ENCODE measurements at regions not wholly inside any gene's neighbourhood (a gene's known extent, or its start where the extent isn't known, plus 50 kb on each side); places are given as distances from the start of the nearest gene placed in this dataset.

DNA sequence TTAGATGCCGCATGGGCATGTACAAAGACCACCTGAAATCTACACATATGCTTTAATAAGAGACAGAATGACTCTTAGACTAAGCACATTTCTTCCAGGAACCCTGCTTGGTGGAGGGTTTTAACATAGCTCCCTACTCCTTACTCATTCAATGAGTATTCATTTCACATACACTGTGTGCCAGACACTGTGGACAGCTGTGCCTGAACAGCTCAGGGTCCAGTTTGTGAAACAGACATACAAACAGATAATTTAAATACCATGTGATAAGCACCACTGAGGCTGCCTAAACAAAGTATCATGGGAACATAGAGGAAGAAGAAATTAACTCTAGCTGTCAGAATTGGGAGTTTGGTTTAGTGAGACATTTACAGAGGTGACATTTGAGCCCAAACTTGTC, 65.2 kb upstream of the ITPRID1 start:
- TF ChIP-seq, protein P1, sequence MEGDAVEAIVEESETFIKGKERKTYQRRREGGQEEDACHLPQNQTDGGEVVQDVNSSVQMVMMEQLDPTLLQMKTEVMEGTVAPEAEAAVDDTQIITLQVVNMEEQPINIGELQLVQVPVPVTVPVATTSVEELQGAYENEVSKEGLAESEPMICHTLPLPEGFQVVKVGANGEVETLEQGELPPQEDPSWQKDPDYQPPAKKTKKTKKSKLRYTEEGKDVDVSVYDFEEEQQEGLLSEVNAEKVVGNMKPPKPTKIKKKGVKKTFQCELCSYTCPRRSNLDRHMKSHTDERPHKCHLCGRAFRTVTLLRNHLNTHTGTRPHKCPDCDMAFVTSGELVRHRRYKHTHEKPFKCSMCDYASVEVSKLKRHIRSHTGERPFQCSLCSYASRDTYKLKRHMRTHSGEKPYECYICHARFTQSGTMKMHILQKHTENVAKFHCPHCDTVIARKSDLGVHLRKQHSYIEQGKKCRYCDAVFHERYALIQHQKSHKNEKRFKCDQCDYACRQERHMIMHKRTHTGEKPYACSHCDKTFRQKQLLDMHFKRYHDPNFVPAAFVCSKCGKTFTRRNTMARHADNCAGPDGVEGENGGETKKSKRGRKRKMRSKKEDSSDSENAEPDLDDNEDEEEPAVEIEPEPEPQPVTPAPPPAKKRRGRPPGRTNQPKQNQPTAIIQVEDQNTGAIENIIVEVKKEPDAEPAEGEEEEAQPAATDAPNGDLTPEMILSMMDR (IDR thresholded peaks at IDR 0.05; ENCODE audit: control insufficient read depth, extremely low read depth, insufficient read depth), result no peak
- no peak for DNase-seq (ENCODE audit: low read depth)
- H3K4me3 ChIP-seq (ENCODE audit: low read depth, low read length), result no peak overlapping the region

DNA sequence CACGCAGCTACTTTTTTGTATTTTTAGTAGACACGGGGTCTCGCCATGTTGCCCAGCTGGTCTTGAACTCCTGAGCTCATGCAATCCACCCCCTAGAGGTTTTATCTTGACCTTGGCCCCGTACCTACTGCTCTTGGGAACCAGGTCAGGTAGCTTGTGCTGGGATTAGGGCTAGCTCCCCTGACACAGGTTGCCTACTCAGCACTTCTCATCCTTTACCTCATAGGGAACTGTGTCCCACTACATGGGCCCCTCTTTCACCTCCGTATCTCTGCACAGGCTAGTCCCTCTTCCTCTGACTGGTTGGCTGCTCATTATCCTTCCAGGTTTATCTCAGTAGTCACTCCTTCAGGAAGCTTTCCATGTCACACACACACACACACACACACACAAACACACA, 58.0 kb upstream of the ITPRID1 start:
- DNase-seq (ENCODE audit: low read depth), result no peak
- TF ChIP-seq, protein P1 (IDR thresholded peaks at IDR 0.05; ENCODE audit: control insufficient read depth, extremely low read depth, insufficient read depth), result no peak

DNA sequence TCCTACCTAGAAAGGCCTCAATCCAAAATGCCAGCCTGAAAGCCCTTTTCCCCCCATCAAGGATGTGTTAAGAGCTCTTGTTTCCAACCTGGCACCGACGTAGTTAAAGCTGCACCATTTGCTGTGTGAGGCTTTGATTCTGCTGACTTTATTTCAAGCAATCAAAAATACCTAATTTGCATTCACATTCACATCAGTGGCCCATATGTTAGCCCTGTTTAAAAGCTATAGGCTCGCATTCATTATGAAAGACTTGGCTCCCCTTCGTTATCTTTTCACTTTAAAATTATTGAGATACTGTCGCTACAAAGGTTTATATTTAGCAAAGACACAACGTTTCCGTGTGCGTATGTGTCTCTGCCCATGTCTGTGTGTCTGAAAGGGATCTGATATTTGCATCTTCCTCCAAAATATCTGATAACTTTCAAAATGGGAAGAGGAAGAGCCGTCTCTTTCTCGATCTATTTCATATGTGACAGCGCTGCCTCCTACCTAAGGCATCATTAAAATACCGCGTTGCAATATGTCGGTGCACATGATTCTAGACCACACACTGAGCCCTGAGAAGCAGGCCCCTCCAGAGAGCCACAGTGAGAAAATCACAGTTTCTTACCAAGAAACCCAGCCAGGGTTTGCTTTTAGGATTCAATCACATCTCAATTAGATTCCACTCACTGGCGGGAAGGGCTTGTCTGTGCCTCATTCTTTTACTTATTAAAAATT, 57.1 kb upstream of the ITPRID1 start:
- TF ChIP-seq, protein P1 (IDR thresholded peaks at IDR 0.05; ENCODE audit: control insufficient read depth, extremely low read depth, insufficient read depth), result no peak
- no peak overlapping the region for H3K4me3 ChIP-seq (ENCODE audit: low read depth, low read length)

More for the DNA sequence above, 58.0 kb upstream of the ITPRID1 start:
- no peak overlapping the region for H3K4me3 ChIP-seq (ENCODE audit: low read depth, low read length)

DNA sequence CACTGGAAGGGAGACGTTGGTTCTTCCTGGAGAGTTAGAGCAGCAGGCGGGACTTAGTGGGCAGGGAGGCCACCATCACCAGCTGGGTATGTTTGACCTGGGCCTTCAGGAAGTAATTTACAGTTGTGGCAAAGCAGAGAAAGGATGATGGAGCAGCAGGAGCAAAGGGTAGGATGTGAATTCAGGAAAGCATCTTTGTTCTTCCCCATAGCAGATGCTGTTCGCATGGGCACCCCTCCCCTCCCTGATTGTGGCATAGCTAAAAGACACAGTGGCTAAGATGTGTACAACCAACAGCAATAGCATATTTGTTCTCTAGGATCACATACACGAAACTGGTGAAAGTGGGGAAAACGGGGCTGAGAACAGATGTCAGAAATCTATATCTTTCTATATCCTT, 56.3 kb upstream of the ITPRID1 start:
- TF ChIP-seq, protein P1 (IDR thresholded peaks at IDR 0.05; ENCODE audit: control insufficient read depth, extremely low read depth, insufficient read depth), result no peak
- no peak for DNase-seq (ENCODE audit: low read depth)
- H3K4me3 ChIP-seq (ENCODE audit: low read depth, low read length), result no peak overlapping the region

More for the DNA sequence above, 57.1 kb upstream of the ITPRID1 start:
- DNase-seq (ENCODE audit: low read depth), result no peak

DNA sequence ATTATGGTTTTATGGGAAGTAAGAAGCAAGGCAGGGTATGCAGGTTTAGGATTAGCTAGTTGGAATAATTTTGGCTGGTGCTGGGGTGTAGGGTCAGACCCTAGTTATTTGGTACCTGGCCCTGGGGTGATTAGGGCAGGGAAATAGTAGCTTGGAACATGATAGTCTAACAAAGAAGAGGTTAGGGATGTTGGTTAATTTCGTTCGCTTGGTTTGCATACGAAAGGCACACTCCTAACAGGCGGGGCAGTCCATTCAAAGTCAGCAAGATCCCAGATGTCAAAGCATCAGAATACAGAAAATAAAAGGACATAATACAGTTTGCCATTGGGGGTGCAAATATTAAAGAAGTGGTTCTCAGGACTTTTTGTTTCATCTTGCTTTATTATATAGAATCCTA, 55.7 kb upstream of the ITPRID1 start:
- DNase-seq (ENCODE audit: low read depth), result no peak
- no peak overlapping the region for H3K4me3 ChIP-seq (ENCODE audit: low read depth, low read length)
- TF ChIP-seq, protein P1 (IDR thresholded peaks at IDR 0.05; ENCODE audit: control insufficient read depth, extremely low read depth, insufficient read depth), result no peak

DNA sequence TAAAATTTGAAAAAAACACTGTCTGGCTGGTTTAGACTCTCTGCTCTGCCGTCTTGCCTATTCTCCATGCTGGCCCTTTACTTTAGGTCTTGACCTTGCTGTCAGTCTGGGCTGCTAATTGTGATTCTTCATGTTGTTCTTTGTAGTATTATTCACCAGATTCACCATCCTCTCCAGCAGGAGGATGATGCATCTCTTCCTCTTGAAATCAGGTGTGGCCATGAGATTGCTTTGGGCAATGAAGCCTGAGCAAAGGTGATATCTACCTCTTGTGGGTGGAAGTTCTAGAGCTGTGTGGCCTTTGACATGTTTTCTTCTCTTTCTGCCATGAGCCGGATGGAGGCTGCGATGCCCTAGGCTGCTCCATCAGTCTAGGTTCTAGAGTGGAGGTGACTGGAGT, 51.3 kb upstream of the ITPRID1 start:
- TF ChIP-seq, protein P1 (IDR thresholded peaks at IDR 0.05; ENCODE audit: control insufficient read depth, extremely low read depth, insufficient read depth), result no peak
- no peak for DNase-seq (ENCODE audit: low read depth)
- no peak overlapping the region for H3K4me3 ChIP-seq (ENCODE audit: low read depth, low read length)
